KMS-11 (cell line): ENCODE measurements at regions not wholly inside any gene's neighbourhood (a gene's known extent, or its start where the extent isn't known, plus 50 kb on each side); places are given as distances from the start of the nearest gene placed in this dataset.

Source experiments
- H2AFZ ChIP-seq: fragments of 200-600 bp; sonication (generic); 2 replicates; pipeline ENCODE4 v1.6.1; 2016; ENCODE audit warnings: antibody characterized with exemption, mixed run types, low read depth
- H3K27ac ChIP-seq: fragments of 200-600 bp; sonication (generic); 2 replicates; pipeline ENCODE4 v1.6.1; 2016; ENCODE audit warnings: mild to moderate bottlenecking, mixed run types
- H3K27me3 ChIP-seq: fragments of 200-600 bp; sonication (generic); 2 replicates; pipeline ENCODE4 v1.6.1; 2017; ENCODE audit warnings: mild to moderate bottlenecking, low read depth, mixed run types, moderate library complexity; ENCODE audit not compliant: insufficient read depth
- H3K36me3 ChIP-seq: fragments of 200-600 bp; sonication (generic); 2 replicates; pipeline ENCODE4 v1.6.1; 2017; ENCODE audit warnings: mild to moderate bottlenecking, mixed run types; ENCODE audit not compliant: insufficient read depth
- H3K4me1 ChIP-seq: fragments of 200-600 bp; sonication (generic); 2 replicates; pipeline ENCODE4 v1.6.1; 2016; ENCODE audit warnings: mild to moderate bottlenecking, low read depth, mixed run types; ENCODE audit not compliant: poor library complexity, severe bottlenecking
- H3K4me2 ChIP-seq: fragments of 200-600 bp; sonication (generic); 2 replicates; pipeline ENCODE4 v1.7.0; 2016; ENCODE audit warnings: mild to moderate bottlenecking, mixed run types
- H3K4me3 ChIP-seq: fragments of 200-600 bp; sonication (generic); IDR thresholded peaks from 2 replicates; pipeline ENCODE4 v1.6.1; 2017; ENCODE audit warnings: low read depth, low read length, mixed read lengths; ENCODE audit not compliant: insufficient read depth
- H3K79me2 ChIP-seq: fragments of 200-600 bp; sonication (generic); 2 replicates; pipeline ENCODE4 v1.6.1; 2016; ENCODE audit warnings: low read depth, mixed run types; ENCODE audit not compliant: insufficient read depth
- H3K9ac ChIP-seq: fragments of 200-600 bp; sonication (generic); 2 replicates; pipeline ENCODE4 v1.6.1; 2016; ENCODE audit warnings: mild to moderate bottlenecking, mixed run types
- H4K20me1 ChIP-seq: fragments of 200-600 bp; sonication (generic); 2 replicates; pipeline ENCODE4 v1.6.1; 2016; ENCODE audit warnings: mild to moderate bottlenecking, mixed run types; ENCODE audit not compliant: insufficient read depth
- TF ChIP-seq, protein P1 (sequence below): fragments of 200-600 bp; sonication (generic); conservative IDR thresholded peaks from 2 replicates; pipeline ENCODE4 v1.6.1; 2017; ENCODE audit warnings: low read depth, mild to moderate bottlenecking, antibody characterized with exemption, low read length, moderate library complexity, mixed read lengths

DNA sequence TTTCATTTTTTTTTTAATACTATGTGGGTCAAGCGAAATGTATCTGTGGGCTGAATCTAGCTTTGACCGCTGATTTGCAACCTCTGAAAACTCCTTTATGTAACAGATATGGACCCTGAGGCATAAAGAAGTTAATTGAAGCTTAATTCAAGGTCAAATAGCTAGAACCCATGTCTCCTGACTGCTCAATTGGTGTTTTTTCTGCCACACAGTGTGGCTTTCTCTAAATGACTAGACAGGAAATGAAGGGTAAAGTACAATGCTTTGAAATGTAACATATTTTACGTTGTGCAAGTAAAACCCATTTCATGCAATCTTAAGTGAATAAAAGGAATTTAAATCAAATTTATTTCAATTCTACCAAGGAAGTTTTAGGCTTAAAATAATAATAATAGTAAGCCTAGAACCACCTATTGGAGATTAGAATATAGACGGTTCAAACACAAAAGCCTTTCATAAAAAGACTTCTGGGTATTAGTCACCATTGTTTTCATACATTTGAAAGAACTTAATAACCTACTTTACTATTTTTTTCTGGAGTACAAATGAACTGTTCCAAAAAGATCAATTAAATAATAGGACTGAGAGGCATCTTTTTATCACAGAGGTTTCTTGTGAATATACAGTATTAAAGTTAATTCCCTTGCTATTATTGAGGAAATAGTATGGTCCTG, 279.8 kb downstream of the EPHA7 start:
- Histone ChIP-seq H3K27ac (no peak overlapping the region), H3K36me3 (no peaks in the 10 kb centered on the region), H2AFZ (no peak overlapping the region), H3K4me1 (no peaks in the 10 kb centered on the region), H3K9ac (no peak overlapping the region), H3K4me2 (no peak overlapping the region), H4K20me1 (no peaks in the 10 kb centered on the region), H3K79me2 (no peaks in the 10 kb centered on the region), H3K27me3 (no peaks in the 10 kb centered on the region), H3K4me3 (no peak overlapping the region)
- TF ChIP-seq, protein P1, sequence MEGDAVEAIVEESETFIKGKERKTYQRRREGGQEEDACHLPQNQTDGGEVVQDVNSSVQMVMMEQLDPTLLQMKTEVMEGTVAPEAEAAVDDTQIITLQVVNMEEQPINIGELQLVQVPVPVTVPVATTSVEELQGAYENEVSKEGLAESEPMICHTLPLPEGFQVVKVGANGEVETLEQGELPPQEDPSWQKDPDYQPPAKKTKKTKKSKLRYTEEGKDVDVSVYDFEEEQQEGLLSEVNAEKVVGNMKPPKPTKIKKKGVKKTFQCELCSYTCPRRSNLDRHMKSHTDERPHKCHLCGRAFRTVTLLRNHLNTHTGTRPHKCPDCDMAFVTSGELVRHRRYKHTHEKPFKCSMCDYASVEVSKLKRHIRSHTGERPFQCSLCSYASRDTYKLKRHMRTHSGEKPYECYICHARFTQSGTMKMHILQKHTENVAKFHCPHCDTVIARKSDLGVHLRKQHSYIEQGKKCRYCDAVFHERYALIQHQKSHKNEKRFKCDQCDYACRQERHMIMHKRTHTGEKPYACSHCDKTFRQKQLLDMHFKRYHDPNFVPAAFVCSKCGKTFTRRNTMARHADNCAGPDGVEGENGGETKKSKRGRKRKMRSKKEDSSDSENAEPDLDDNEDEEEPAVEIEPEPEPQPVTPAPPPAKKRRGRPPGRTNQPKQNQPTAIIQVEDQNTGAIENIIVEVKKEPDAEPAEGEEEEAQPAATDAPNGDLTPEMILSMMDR: no peak

DNA sequence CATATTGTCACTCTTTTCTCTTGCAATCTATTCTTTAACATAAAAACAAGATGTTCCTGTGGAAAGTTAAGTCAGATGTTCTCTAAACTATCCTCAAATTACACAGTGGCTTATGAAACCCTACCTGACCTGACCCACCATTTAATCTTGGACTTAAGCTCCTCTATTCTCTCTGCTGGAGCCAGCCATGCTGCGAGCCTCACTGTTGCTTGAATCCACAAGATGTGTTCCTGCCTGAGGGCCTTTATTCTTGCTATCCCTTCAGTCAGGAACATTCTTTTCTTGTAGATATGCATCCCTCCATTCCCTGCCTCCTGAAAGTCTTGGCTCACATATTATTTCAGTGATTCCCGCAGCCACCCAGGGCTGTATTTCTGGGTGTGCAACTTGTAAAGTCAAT, 283.2 kb downstream of the EPHA7 start:
- Histone ChIP-seq H2AFZ (no peak overlapping the region), H3K79me2 (no peaks in the 10 kb centered on the region), H3K4me2 (no peak overlapping the region), H3K36me3 (no peaks in the 10 kb centered on the region), H3K4me1 (no peaks in the 10 kb centered on the region), H3K9ac (no peak overlapping the region), H3K4me3 (no peak overlapping the region), H4K20me1 (no peaks in the 10 kb centered on the region), H3K27me3 (no peaks in the 10 kb centered on the region), H3K27ac (no peak overlapping the region)
- TF ChIP-seq, protein P1: no peak

GRCh38 chr6:93124006-93124632, 295.2 kb downstream of the EPHA7 start:
- H4K20me1 ChIP-seq: no peaks in the 10 kb centered on the region

GRCh38 chr6:93123585-93123984, 295.8 kb downstream of the EPHA7 start:
- H2AFZ ChIP-seq: no peak overlapping the region
- H3K4me2 ChIP-seq: no peak overlapping the region
- H3K79me2 ChIP-seq: no peaks in the 10 kb centered on the region
- H3K9ac ChIP-seq: no peak overlapping the region
- no peaks in the 10 kb centered on the region for H3K36me3 ChIP-seq
- no peaks in the 10 kb centered on the region for H3K27me3 ChIP-seq
- no peaks in the 10 kb centered on the region for H4K20me1 ChIP-seq
- H3K4me1 ChIP-seq: no peaks in the 10 kb centered on the region
- no peak overlapping the region for H3K27ac ChIP-seq
- no peak overlapping the region for H3K4me3 ChIP-seq
- TF ChIP-seq, protein P1: no peak

More at GRCh38 chr6:93124006-93124632, 295.2 kb downstream of the EPHA7 start:
- Histone ChIP-seq H3K27me3 (no peaks in the 10 kb centered on the region), H3K79me2 (no peaks in the 10 kb centered on the region), H3K4me3 (no peak overlapping the region), H3K4me1 (no peaks in the 10 kb centered on the region), H3K36me3 (no peaks in the 10 kb centered on the region), H3K4me2 (no peak overlapping the region), H2AFZ (no peak overlapping the region), H3K9ac (no peak overlapping the region), H3K27ac (no peak overlapping the region)
- TF ChIP-seq, protein P1: no peak
